ENCODE measurements at regions not wholly inside any gene's neighbourhood (a gene's known extent, or its start where the extent isn't known, plus 50 kb on each side); places are given as distances from the start of the nearest gene placed in this dataset.

DNA sequence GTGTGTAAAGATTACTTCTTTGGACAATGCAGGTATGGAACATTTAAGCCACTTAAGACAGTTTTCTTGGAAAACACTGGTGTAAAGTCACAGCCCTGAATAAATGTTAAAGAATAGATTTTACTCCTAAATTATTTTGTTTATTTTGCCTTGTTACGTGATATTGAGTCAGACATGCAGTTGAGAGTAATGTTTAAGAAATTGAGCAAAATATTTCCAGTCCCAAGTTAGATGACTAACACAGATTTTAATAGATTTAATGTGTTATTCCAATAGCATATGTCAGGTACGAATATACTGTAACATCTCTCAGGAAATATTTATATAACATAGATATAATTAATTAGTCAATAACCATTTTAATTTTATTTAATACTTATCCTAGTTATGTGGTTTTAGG is 1361.7 kb downstream of the FSCB start:
- H3K36me3 ChIP-seq: no peaks in the 10 kb centered on the region

DNA sequence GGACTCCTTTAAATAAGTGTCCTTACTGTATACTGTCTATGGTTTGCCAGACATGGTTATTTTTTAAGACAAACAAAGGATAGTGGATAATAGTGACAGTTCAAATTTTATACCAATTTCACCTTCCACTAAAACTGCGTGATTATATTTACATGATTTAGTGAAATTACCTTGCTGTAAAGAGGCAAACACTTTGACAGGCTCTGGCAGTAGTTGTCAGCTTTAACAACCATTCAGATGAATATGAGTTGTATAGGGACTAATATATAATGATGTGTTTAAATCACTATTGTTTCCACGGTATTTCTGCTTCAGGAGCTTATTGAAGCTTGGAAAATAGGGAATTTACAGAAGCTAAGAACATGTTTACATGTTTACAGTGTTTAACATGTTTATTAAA is 1364.0 kb downstream of the FSCB start:
- no peaks in the 10 kb centered on the region for H3K36me3 ChIP-seq
- no peak for DNase-seq
- no peak overlapping the region for H3K4me3 ChIP-seq
- H3K4me1 ChIP-seq: peaks cover 6 to 11% of the 10 kb centered on the region in 2 donors
- no peak overlapping the region for H3K27ac ChIP-seq
- no peaks in the 10 kb centered on the region for H3K9me3 ChIP-seq
- ATAC-seq: no peak
- H3K27me3 ChIP-seq: no peaks in the 10 kb centered on the region
- intact Hi-C loops (cut with DNase I; ENCODE audit: low total_unique reads): no loop called here
- in situ Hi-C loops (cut with MboI; ENCODE audit: low sequenced_read_pairs in 4 of 4): no loop called here
- TF ChIP-seq, protein P1, sequence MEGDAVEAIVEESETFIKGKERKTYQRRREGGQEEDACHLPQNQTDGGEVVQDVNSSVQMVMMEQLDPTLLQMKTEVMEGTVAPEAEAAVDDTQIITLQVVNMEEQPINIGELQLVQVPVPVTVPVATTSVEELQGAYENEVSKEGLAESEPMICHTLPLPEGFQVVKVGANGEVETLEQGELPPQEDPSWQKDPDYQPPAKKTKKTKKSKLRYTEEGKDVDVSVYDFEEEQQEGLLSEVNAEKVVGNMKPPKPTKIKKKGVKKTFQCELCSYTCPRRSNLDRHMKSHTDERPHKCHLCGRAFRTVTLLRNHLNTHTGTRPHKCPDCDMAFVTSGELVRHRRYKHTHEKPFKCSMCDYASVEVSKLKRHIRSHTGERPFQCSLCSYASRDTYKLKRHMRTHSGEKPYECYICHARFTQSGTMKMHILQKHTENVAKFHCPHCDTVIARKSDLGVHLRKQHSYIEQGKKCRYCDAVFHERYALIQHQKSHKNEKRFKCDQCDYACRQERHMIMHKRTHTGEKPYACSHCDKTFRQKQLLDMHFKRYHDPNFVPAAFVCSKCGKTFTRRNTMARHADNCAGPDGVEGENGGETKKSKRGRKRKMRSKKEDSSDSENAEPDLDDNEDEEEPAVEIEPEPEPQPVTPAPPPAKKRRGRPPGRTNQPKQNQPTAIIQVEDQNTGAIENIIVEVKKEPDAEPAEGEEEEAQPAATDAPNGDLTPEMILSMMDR (IDR thresholded peaks at IDR 0.05 in 4 of 5, conservative IDR thresholded peaks at IDR 0.05 in 1 of 5): no peak
- no peak for TF ChIP-seq POLR2A (IDR thresholded peaks at IDR 0.05)

More for the DNA sequence above, 1361.7 kb downstream of the FSCB start:
- no peaks in the 10 kb centered on the region for H3K9me3 ChIP-seq
- in situ Hi-C loops (cut with MboI; ENCODE audit: low sequenced_read_pairs in 4 of 4): no loop called here
- peaks cover 7 to 12% of the 10 kb centered on the region in 2 donors for H3K4me1 ChIP-seq
- H3K27ac ChIP-seq: no peak overlapping the region
- TF ChIP-seq, protein P1 (IDR thresholded peaks at IDR 0.05 in 4 of 5, conservative IDR thresholded peaks at IDR 0.05 in 1 of 5): no peak
- no peak for TF ChIP-seq POLR2A (IDR thresholded peaks at IDR 0.05)
- no peak overlapping the region for H3K4me3 ChIP-seq
- DNase-seq (no peak), ATAC-seq (no peak)
- no peaks in the 10 kb centered on the region for H3K27me3 ChIP-seq
- intact Hi-C loops (cut with DNase I; ENCODE audit: low total_unique reads): no loop called here

DNA sequence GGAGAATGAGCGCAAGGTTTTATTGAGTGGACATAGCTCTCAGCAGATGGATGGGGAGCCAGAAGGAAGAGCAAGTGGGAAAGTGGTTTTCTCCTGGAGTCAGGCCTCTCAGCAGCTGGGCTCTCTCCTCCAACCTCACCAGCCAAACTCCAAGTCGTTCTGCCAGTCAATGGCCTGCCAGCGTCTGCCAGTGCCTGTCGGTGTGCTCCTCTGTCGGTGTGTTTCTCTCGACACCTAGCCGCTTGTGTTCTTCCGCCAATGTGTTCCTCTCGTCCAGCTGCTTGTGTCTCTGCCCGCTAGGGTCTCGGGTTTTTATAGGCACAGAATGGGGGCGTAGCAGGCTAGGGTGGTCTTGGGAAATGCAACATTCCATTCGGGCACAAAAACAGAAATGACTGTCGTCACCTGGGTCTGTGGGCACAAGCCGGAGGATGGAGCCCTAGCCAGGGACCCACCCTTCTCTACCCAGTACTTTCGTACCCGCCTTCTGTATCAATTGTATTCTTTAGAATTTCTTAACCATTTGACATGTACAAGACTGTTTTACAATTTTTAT is 1365.4 kb downstream of the FSCB start:
- H3K4me3 ChIP-seq: no peak overlapping the region
- DNase-seq (no peak), ATAC-seq (no peak)
- H3K27me3 ChIP-seq: no peaks in the 10 kb centered on the region
- H3K27ac ChIP-seq: no peak overlapping the region
- in situ Hi-C loops (cut with MboI; ENCODE audit: low sequenced_read_pairs in 4 of 4) (no loop called here), intact Hi-C loops (cut with DNase I; ENCODE audit: low total_unique reads) (no loop called here)
- H3K36me3 ChIP-seq: no peaks in the 10 kb centered on the region
- no peaks in the 10 kb centered on the region for H3K4me1 ChIP-seq
- TF ChIP-seq, protein P1 (IDR thresholded peaks at IDR 0.05 in 4 of 5, conservative IDR thresholded peaks at IDR 0.05 in 1 of 5): no peak
- no peak for TF ChIP-seq POLR2A (IDR thresholded peaks at IDR 0.05)
- H3K9me3 ChIP-seq: no peaks in the 10 kb centered on the region

DNA sequence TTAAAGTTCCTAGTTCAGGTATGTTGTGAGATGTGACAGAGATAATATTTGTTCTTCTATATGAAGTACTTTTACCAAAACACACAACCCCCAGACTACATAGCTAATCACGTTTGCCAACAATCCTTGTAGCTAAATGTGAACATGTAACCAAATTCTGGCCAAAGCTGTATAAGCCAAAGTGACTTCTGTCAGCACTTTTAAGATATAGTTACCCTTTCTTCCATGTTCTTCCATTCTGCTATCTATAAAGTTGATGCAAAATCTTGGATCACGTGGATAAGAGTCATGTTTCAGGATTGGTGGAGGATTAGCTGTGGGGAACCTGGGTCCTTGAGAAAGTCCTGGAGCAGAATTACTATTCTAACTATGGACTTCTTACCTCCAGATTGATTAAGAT is 1366.6 kb downstream of the FSCB start:
- H3K27ac ChIP-seq: no peak overlapping the region
- H3K36me3 ChIP-seq: no peaks in the 10 kb centered on the region
- intact Hi-C loops (cut with DNase I; ENCODE audit: low total_unique reads) (no loop called here), in situ Hi-C loops (cut with MboI; ENCODE audit: low sequenced_read_pairs in 4 of 4) (no loop called here)
- H3K27me3 ChIP-seq: no peaks in the 10 kb centered on the region
- no peak overlapping the region for H3K4me3 ChIP-seq
- no peak for DNase-seq
- no peaks in the 10 kb centered on the region for H3K4me1 ChIP-seq
- no peak for ATAC-seq
- TF ChIP-seq, protein P1 (IDR thresholded peaks at IDR 0.05 in 4 of 5, conservative IDR thresholded peaks at IDR 0.05 in 1 of 5): no peak
- TF ChIP-seq POLR2A (IDR thresholded peaks at IDR 0.05): no peak
- no peaks in the 10 kb centered on the region for H3K9me3 ChIP-seq

DNA sequence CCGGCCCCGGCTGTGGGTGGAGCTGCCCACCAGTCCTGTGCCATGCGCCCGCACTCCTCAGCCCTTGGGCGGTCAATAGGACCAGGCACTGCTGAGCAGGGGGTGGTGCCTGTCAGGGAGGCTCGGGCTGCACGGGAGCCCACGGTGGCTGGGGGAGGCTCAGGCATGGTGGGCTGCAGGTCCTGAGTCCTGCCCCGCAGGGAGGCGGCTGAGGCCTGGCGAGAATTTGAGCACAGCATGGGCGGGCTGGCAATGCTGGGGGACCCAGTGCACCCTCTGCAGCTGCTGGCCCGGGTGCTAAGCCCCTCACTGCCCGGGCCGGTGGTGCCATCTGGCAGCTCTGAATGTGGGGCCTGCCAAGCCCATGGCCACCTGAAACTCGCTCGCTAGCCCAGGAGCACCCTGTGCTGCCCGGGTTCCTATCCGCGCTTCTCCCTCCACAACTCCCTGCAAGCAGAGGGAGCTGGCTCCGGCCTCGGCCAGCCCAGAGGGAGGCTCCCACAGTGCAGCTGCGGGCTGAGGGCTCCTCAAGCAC is 1371.1 kb downstream of the FSCB start:
- TF ChIP-seq POLR2A (IDR thresholded peaks at IDR 0.05): no peak
- TF ChIP-seq, protein P1 (IDR thresholded peaks at IDR 0.05 in 4 of 5, conservative IDR thresholded peaks at IDR 0.05 in 1 of 5): no peak
- Histone ChIP-seq H3K4me1 (no peaks in the 10 kb centered on the region), H3K4me3 (no peak overlapping the region), H3K36me3 (no peaks in the 10 kb centered on the region), H3K9me3 (no peaks in the 10 kb centered on the region), H3K27me3 (no peaks in the 10 kb centered on the region), H3K27ac (no peak overlapping the region)
- no peak for DNase-seq
- in situ Hi-C loops (cut with MboI; ENCODE audit: low sequenced_read_pairs in 4 of 4) (no loop called here), intact Hi-C loops (cut with DNase I; ENCODE audit: low total_unique reads) (no loop called here)
- no peak for ATAC-seq

Data from gastrocnemius medialis (tissue), 4 donors.